ENCODE measurements at regions not wholly inside any gene's neighbourhood (a gene's known extent, or its start where the extent isn't known, plus 50 kb on each side); places are given as distances from the start of the nearest gene placed in this dataset.
"Not testable (repeated sequence)": the region's sequence is repeated elsewhere in the genome, so short reads cannot be mapped to it uniquely, and the experiment has no call there.

- not testable (repeated sequence) for FAIRE-seq
Measured at GRCh38 chr13:52565324-52565723, 76.9 kb upstream of the HNRNPA1L2 start.

GRCh38 chr13:52569904-52570602, 72.2 kb upstream of the HNRNPA1L2 start:
- FAIRE-seq = peak; percentile 79

- not testable (repeated sequence) for FAIRE-seq
Measured at GRCh38 chr13:52571163-52571562, 71.1 kb upstream of the HNRNPA1L2 start.

GRCh38 chr13:52582962-52583361, 59.3 kb upstream of the HNRNPA1L2 start:
- not testable (repeated sequence) for FAIRE-seq
